ENCODE measurements at regions not wholly inside any gene's neighbourhood (a gene's known extent, or its start where the extent isn't known, plus 50 kb on each side); places are given as distances from the start of the nearest gene placed in this dataset.

DNA sequence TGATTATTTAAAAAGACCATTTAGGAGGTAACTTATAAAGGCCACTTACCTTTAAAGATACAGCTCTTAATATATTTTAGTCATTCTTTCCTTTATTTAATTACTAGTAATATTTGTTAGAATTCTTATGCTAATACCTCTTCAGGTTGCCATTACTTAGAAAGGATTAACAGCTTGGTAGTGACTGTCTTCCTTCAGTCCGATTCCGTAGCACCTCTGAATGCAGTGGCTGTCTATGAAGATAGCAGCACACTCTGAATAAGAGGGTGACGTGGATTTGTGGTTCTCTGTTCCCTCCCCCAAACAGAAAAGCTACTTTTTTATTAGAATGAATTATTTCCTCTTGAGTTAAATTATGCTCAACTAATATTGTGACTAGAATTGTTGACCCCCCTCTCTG is 92.6 kb upstream of the TENM3 start:
- BruUV-seq (replicated peaks) = no TSS peak
- Histone ChIP-seq H3K27ac (ENCODE audit: control insufficient read depth, insufficient read depth) (no peak overlapping the region), H3K27me3 (replicated peaks in 1 of 2; ENCODE audit: control insufficient read depth in 2 of 2, insufficient read depth in 2 of 2, low read length in 1 of 2) (no peaks in the 10 kb centered on the region), H3K36me3 (ENCODE audit: control insufficient read depth in 2 of 2, insufficient read depth in 2 of 2, low read length in 1 of 2) (no peaks in the 10 kb centered on the region), H2AFZ (ENCODE audit: control insufficient read depth, low read depth, low read length) (no peak overlapping the region), H3K4me1 (ENCODE audit: control insufficient read depth, insufficient read depth, low read length) (no peaks in the 10 kb centered on the region), H4K20me1 (ENCODE audit: control insufficient read depth, insufficient read depth) (no peaks in the 10 kb centered on the region), H3K4me3 (no peak overlapping the region), H3K9ac (ENCODE audit: control insufficient read depth, insufficient read depth, low read length) (no peak overlapping the region), H3K9me3 (replicated peaks; ENCODE audit: control insufficient read depth, insufficient read depth, low read length) (no peaks in the 10 kb centered on the region), H3K79me2 (ENCODE audit: control insufficient read depth, insufficient read depth, low read length) (no peaks in the 10 kb centered on the region), H3K4me2 (ENCODE audit: control insufficient read depth, insufficient read depth) (no peak overlapping the region)
- no peak for FAIRE-seq
- DNase-seq (ENCODE audit: low read depth, low spot score) = no peak
- ATAC-seq = no peak
- ChIA-PET POLR2A (no interaction called here), SMC1A (ENCODE audit: uncharacterized antibody, unreplicated experiment) (interaction anchor here (0.9 kb wide), 1 partner anchor 14 kb away, joined by 3 read pairs; no protein-coding TSS in a partner anchor), CTCF (interaction anchor here (0.6 kb wide), 1 partner anchor 592 kb away, joined by 3 read pairs; no protein-coding TSS in a partner anchor), RAD21 (ENCODE audit: unreplicated experiment) (no interaction called here)
- in situ Hi-C loops (cut with MboI) (no loop called here), intact Hi-C loops (cut with micrococcal nuclease; ENCODE audit: unreplicated experiment) (no loop called here)
- WGBS (ENCODE audit: insufficient coverage, insufficient replicate concordance, low lambda C conversion rate, missing lambda C conversion rate) = 59% methylated on average over 3 of the region's 3 CpGs
- TF ChIP-seq, protein P1, sequence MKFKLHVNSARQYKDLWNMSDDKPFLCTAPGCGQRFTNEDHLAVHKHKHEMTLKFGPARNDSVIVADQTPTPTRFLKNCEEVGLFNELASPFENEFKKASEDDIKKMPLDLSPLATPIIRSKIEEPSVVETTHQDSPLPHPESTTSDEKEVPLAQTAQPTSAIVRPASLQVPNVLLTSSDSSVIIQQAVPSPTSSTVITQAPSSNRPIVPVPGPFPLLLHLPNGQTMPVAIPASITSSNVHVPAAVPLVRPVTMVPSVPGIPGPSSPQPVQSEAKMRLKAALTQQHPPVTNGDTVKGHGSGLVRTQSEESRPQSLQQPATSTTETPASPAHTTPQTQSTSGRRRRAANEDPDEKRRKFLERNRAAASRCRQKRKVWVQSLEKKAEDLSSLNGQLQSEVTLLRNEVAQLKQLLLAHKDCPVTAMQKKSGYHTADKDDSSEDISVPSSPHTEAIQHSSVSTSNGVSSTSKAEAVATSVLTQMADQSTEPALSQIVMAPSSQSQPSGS (IDR thresholded peaks at IDR 0.05; ENCODE audit: low read length) = no peak
- TF ChIP-seq GABPA (IDR thresholded peaks at IDR 0.05; ENCODE audit: low read depth) (no peak), SMARCA5 (IDR thresholded peaks at IDR 0.05) (no peak), ZSCAN29 (IDR thresholded peaks at IDR 0.05) (no peak), IRF4 (IDR thresholded peaks at IDR 0.05; ENCODE audit: low read depth, low read length) (no peak), FOXK2 (IDR thresholded peaks at IDR 0.05) (no peak), TCF7 (IDR thresholded peaks at IDR 0.05; ENCODE audit: borderline replicate concordance) (no peak), ZNF207 (IDR thresholded peaks at IDR 0.05; ENCODE audit: borderline replicate concordance) (no peak), ZNF592 (IDR thresholded peaks at IDR 0.05) (no peak), ZNF24 (IDR thresholded peaks at IDR 0.05) (no peak), CHD4 (IDR thresholded peaks at IDR 0.05) (no peak), CBX3 (IDR thresholded peaks at IDR 0.05; ENCODE audit: borderline replicate concordance, low read depth) (no peak), ZNF217 (IDR thresholded peaks at IDR 0.05) (no peak), NR2C2 (IDR thresholded peaks at IDR 0.05; ENCODE audit: borderline replicate concordance, control insufficient read depth, insufficient read length, low read depth) (no peak), CREB1 (IDR thresholded peaks at IDR 0.05; ENCODE audit: low read depth) (no peak), SREBF1 (IDR thresholded peaks at IDR 0.05; ENCODE audit: low read length) (no peak), PML (IDR thresholded peaks at IDR 0.05; ENCODE audit: low read length) (no peak)
- TF ChIP-seq, protein P2, sequence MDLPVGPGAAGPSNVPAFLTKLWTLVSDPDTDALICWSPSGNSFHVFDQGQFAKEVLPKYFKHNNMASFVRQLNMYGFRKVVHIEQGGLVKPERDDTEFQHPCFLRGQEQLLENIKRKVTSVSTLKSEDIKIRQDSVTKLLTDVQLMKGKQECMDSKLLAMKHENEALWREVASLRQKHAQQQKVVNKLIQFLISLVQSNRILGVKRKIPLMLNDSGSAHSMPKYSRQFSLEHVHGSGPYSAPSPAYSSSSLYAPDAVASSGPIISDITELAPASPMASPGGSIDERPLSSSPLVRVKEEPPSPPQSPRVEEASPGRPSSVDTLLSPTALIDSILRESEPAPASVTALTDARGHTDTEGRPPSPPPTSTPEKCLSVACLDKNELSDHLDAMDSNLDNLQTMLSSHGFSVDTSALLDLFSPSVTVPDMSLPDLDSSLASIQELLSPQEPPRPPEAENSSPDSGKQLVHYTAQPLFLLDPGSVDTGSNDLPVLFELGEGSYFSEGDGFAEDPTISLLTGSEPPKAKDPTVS (IDR thresholded peaks at IDR 0.05; ENCODE audit: low read depth, low read length) = no peak
- TF ChIP-seq, protein P3, sequence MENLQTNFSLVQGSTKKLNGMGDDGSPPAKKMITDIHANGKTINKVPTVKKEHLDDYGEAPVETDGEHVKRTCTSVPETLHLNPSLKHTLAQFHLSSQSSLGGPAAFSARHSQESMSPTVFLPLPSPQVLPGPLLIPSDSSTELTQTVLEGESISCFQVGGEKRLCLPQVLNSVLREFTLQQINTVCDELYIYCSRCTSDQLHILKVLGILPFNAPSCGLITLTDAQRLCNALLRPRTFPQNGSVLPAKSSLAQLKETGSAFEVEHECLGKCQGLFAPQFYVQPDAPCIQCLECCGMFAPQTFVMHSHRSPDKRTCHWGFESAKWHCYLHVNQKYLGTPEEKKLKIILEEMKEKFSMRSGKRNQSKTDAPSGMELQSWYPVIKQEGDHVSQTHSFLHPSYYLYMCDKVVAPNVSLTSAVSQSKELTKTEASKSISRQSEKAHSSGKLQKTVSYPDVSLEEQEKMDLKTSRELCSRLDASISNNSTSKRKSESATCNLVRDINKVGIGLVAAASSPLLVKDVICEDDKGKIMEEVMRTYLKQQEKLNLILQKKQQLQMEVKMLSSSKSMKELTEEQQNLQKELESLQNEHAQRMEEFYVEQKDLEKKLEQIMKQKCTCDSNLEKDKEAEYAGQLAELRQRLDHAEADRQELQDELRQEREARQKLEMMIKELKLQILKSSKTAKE (IDR thresholded peaks at IDR 0.05; ENCODE audit: low read depth, poor library complexity, severe bottlenecking) = no peak

Measured in GM12878 (cell line).